ENCODE measurements at regions not wholly inside any gene's neighbourhood (a gene's known extent, or its start where the extent isn't known, plus 50 kb on each side); places are given as distances from the start of the nearest gene placed in this dataset.

DNA sequence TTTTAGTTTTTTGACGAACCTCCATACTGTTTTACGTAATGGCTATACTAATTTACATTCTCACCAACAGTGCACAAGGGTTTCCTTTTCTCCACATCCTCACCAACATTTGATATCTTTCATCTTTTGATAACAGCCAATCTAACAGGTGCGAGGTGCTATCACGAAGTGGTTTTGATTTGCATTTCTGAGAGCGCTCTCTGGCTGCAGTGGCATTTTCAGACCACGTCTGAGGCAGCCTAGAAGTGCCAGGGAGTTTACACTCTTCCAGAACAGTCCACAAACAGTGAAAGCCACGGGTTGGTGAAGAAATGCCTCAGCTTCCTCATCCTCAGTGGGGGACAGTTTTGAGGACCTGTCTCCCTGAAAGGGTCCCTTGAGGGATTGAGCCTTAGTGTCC lies 471.0 kb downstream of the BCOR start:
- TF ChIP-seq, protein P1, sequence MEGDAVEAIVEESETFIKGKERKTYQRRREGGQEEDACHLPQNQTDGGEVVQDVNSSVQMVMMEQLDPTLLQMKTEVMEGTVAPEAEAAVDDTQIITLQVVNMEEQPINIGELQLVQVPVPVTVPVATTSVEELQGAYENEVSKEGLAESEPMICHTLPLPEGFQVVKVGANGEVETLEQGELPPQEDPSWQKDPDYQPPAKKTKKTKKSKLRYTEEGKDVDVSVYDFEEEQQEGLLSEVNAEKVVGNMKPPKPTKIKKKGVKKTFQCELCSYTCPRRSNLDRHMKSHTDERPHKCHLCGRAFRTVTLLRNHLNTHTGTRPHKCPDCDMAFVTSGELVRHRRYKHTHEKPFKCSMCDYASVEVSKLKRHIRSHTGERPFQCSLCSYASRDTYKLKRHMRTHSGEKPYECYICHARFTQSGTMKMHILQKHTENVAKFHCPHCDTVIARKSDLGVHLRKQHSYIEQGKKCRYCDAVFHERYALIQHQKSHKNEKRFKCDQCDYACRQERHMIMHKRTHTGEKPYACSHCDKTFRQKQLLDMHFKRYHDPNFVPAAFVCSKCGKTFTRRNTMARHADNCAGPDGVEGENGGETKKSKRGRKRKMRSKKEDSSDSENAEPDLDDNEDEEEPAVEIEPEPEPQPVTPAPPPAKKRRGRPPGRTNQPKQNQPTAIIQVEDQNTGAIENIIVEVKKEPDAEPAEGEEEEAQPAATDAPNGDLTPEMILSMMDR (IDR thresholded peaks at IDR 0.05), result no peak
- TF ChIP-seq POLR2A (IDR thresholded peaks at IDR 0.05) (no peak), EP300 (IDR thresholded peaks at IDR 0.05) (no peak)

Data from ovary (tissue), 3 donors.